ENCODE measurements at regions not wholly inside any gene's neighbourhood (a gene's known extent, or its start where the extent isn't known, plus 50 kb on each side); places are given as distances from the start of the nearest gene placed in this dataset.

DNA sequence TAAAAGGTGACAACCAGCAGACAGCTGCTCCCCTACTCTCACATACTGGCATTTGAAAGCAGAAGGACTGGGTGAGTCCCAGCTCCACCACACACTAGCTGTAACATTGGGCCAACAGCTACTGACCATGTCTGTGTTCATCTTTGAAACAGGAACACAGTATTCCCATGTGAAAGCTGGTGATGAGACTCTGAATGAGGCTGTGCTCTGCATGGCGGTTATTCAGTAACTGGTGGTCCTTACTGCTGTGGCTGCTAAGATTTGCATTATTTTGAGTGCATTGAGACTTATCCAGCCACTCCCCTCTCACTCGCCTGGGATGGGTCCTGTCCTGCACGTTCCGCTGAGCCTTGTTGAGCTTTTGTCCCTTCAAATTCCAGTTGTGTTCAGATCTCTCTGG is 342.9 kb downstream of the FOXL1 start:
- TF ChIP-seq, protein P1, sequence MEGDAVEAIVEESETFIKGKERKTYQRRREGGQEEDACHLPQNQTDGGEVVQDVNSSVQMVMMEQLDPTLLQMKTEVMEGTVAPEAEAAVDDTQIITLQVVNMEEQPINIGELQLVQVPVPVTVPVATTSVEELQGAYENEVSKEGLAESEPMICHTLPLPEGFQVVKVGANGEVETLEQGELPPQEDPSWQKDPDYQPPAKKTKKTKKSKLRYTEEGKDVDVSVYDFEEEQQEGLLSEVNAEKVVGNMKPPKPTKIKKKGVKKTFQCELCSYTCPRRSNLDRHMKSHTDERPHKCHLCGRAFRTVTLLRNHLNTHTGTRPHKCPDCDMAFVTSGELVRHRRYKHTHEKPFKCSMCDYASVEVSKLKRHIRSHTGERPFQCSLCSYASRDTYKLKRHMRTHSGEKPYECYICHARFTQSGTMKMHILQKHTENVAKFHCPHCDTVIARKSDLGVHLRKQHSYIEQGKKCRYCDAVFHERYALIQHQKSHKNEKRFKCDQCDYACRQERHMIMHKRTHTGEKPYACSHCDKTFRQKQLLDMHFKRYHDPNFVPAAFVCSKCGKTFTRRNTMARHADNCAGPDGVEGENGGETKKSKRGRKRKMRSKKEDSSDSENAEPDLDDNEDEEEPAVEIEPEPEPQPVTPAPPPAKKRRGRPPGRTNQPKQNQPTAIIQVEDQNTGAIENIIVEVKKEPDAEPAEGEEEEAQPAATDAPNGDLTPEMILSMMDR (IDR thresholded peaks at IDR 0.05), result no peak
- TF ChIP-seq EP300 (IDR thresholded peaks at IDR 0.05) (no peak), POLR2A (IDR thresholded peaks at IDR 0.05) (no peak)

Measured in ovary (tissue), 3 donors.